Fibroblast of lung (primary cell): ENCODE measurements at regions not wholly inside any gene's neighbourhood (a gene's known extent, or its start where the extent isn't known, plus 50 kb on each side); places are given as distances from the start of the nearest gene placed in this dataset.

Experiments
- DNase-seq, 2 donors: peaks; one replicate each; pipeline versions ENCODE4 v3.0.0 to v3.0.0-alpha.2; 2010; ENCODE audit warnings: low read depth in 2 of 2
- H2AFZ ChIP-seq: 2 replicates; pipeline ENCODE4 v1.5.1; 2012; ENCODE audit warnings: low read length, control low read depth, inconsistent platforms
- H3K27ac ChIP-seq: 2 replicates; pipeline ENCODE4 v1.5.1; 2011; ENCODE audit warnings: low read length, control low read depth; ENCODE audit not compliant: insufficient read depth
- H3K27me3 ChIP-seq: 2 replicates; pipeline ENCODE4 v1.5.1; 2011; ENCODE audit warnings: mild to moderate bottlenecking, low read length; ENCODE audit not compliant: control insufficient read depth, insufficient read depth
- H3K36me3 ChIP-seq: 2 replicates; pipeline ENCODE4 v1.5.1; 2011; ENCODE audit warnings: low read length; ENCODE audit not compliant: control insufficient read depth, insufficient read depth
- H3K4me1 ChIP-seq: 2 replicates; pipeline ENCODE4 v1.5.1; 2011; ENCODE audit warnings: low read length; ENCODE audit not compliant: control insufficient read depth, insufficient read depth; ENCODE audit errors: extremely low read depth
- H3K4me2 ChIP-seq: 2 replicates; pipeline ENCODE4 v1.5.1; 2011; ENCODE audit warnings: low read length, control low read depth; ENCODE audit not compliant: insufficient read depth; ENCODE audit errors: extremely low read depth
- H3K4me3 ChIP-seq, 4 experiments: fragments of 200-600 bp in 1 of 4; sonication (generic) in 1 of 4; replicated peaks in 1 of 4; 2 replicates each; pipeline ENCODE4 v1.5.1; 2011 to 2016; ENCODE audit warnings: low read length in 4 of 4, low read depth in 3 of 4, mild to moderate bottlenecking in 3 of 4, control low read depth in 2 of 4, inconsistent platforms in 1 of 4, mixed read lengths in 1 of 4; ENCODE audit not compliant: insufficient read depth in 1 of 4; ENCODE audit errors: control extremely low read depth in 1 of 4
- H3K79me2 ChIP-seq: 2 replicates; pipeline ENCODE4 v1.5.1; 2012; ENCODE audit warnings: mild to moderate bottlenecking, low read length, inconsistent platforms; ENCODE audit not compliant: control insufficient read depth, insufficient read depth
- H3K9ac ChIP-seq: 2 replicates; pipeline ENCODE4 v1.5.1; 2011; ENCODE audit warnings: mild to moderate bottlenecking, low read length, control low read depth; ENCODE audit not compliant: insufficient read depth
- H3K9me3 ChIP-seq: 2 replicates; pipeline ENCODE4 v1.5.1; 2012; ENCODE audit warnings: low read depth, low read length; ENCODE audit not compliant: control insufficient read depth, insufficient read depth
- H4K20me1 ChIP-seq: 2 replicates; pipeline ENCODE4 v1.5.1; 2011; ENCODE audit warnings: low read length; ENCODE audit not compliant: control insufficient read depth, insufficient read depth; ENCODE audit errors: extremely low read depth
- CTCF ChIP-seq, 2 donors: IDR thresholded peaks in 1 of 2; conservative IDR thresholded peaks in 1 of 2; 1 replicate in 1 of 2; 2 replicates in 1 of 2; pipeline ENCODE4 v1.5.1; 2011 to 2012; ENCODE audit warnings: low read length in 2 of 2, control low read depth in 1 of 2, inconsistent platforms in 1 of 2, low read depth in 1 of 2, mild to moderate bottlenecking in 1 of 2
- EZH2 ChIP-seq: IDR thresholded peaks from 2 replicates; pipeline ENCODE4 v1.5.1; 2012; ENCODE audit warnings: low read length, control low read depth, mild to moderate bottlenecking; ENCODE audit errors: missing control alignments

- no peak overlapping the region for H2AFZ ChIP-seq
- H4K20me1 ChIP-seq = no peaks in the 10 kb centered on the region
- H3K36me3 ChIP-seq = no peaks in the 10 kb centered on the region
- no peaks in the 10 kb centered on the region for H3K79me2 ChIP-seq
- H3K4me1 ChIP-seq = no peaks in the 10 kb centered on the region
- no peak overlapping the region for H3K27ac ChIP-seq
- no peak overlapping the region for H3K9ac ChIP-seq
- peaks cover 10% of the 10 kb centered on the region for H3K27me3 ChIP-seq
- no peak for DNase-seq
- TF ChIP-seq EZH2 (no peak), CTCF (conservative IDR thresholded peaks at IDR 0.05 in 1 of 2, IDR thresholded peaks at IDR 0.05 in 1 of 2; ENCODE audit: low read depth in 1 of 2, low read length in 2 of 2) (no peak)
- H3K4me2 ChIP-seq = no peak overlapping the region
- H3K9me3 ChIP-seq = no peaks in the 10 kb centered on the region
- no peak overlapping the region for H3K4me3 ChIP-seq
Observed at GRCh38 chr20:62586799-62587198, 55.5 kb upstream of the SLCO4A1 start.

- no peak overlapping the region for H3K4me2 ChIP-seq
- H3K9me3 ChIP-seq = no peaks in the 10 kb centered on the region
- no peak overlapping the region for H3K9ac ChIP-seq
- peaks cover 5% of the 10 kb centered on the region for H3K27me3 ChIP-seq
- no peaks in the 10 kb centered on the region for H3K79me2 ChIP-seq
- DNase-seq = peak in 1 of 2 donors; percentile 40
- H4K20me1 ChIP-seq = no peaks in the 10 kb centered on the region
- H2AFZ ChIP-seq = no peak overlapping the region
- H3K4me3 ChIP-seq = no peak overlapping the region
- TF ChIP-seq CTCF (conservative IDR thresholded peaks at IDR 0.05 in 1 of 2, IDR thresholded peaks at IDR 0.05 in 1 of 2; ENCODE audit: low read depth in 1 of 2, low read length in 2 of 2) (no peak), EZH2 (no peak)
- H3K36me3 ChIP-seq = no peaks in the 10 kb centered on the region
- no peak overlapping the region for H3K27ac ChIP-seq
- H3K4me1 ChIP-seq = no peaks in the 10 kb centered on the region
Observed at GRCh38 chr20:62587757-62588402, 54.4 kb upstream of the SLCO4A1 start.

- Histone ChIP-seq H3K4me1 (no peaks in the 10 kb centered on the region), H3K36me3 (no peaks in the 10 kb centered on the region), H3K9me3 (no peaks in the 10 kb centered on the region), H3K4me3 (no peak overlapping the region), H4K20me1 (no peaks in the 10 kb centered on the region), H3K27me3 (no peaks in the 10 kb centered on the region), H3K79me2 (no peaks in the 10 kb centered on the region), H2AFZ (no peak overlapping the region), H3K27ac (no peak overlapping the region), H3K4me2 (no peak overlapping the region), H3K9ac (no peak overlapping the region)
- peak in 1 of 2 donors; percentile 41 for DNase-seq
- TF ChIP-seq CTCF (conservative IDR thresholded peaks at IDR 0.05 in 1 of 2, IDR thresholded peaks at IDR 0.05 in 1 of 2; ENCODE audit: low read depth in 1 of 2, low read length in 2 of 2) (no peak), EZH2 (no peak)
Observed at GRCh38 chr20:62588458-62589149, 53.7 kb upstream of the SLCO4A1 start.
